ENCODE measurements at regions not wholly inside any gene's neighbourhood (a gene's known extent, or its start where the extent isn't known, plus 50 kb on each side); places are given as distances from the start of the nearest gene placed in this dataset.

DNA sequence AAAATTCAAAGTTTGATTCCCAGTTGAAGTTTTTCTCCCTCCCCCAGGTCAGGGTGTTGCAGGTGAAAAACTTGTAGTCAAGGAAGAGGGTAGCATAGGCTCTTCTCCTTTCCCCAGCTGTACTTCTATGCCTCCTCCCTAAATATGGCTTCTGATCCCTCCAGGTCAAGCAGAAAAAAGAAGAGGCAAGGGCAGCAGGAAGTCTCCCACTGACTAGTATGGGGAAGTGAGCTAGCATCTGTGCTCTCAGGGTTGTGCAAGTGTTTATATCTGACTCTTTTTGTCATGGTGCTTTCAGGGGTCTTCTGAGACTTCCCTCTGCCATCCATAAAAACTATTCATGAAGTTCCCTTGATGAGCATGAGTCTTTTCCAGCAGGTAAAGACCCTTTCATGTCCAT lies 76.0 kb downstream of the ATPSCKMT start:
- H3K4me3 ChIP-seq (ENCODE audit: control insufficient read depth, low read depth, low read length), result no peak overlapping the region
- no peak for DNase-seq (ENCODE audit: low read depth)
- no peak for TF ChIP-seq CTCF (IDR thresholded peaks at IDR 0.05; ENCODE audit: control insufficient read depth, insufficient read depth, low read depth, low read length, missing control alignments)

DNA sequence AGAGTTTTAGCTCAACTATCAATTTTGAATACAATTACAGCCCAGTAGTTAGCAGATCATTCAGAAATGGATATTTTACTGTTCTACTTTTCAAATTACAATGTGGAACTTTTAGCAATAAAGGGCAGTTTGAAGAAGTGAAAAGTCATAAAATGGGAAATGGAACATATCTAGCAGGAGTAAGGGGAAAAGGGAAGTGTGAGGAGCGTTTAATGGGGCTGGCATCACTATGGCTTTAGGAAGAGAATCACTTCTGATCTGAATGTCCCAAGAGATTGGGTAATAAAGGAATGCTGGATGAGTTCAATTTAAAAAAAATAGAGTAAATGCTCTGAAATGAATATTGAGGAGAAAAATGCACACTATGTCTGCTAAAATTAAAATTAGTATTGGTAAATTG lies 77.4 kb downstream of the ATPSCKMT start:
- H3K4me3 ChIP-seq (ENCODE audit: control insufficient read depth, low read depth, low read length), result no peak overlapping the region
- DNase-seq (ENCODE audit: low read depth), result no peak
- no peak for TF ChIP-seq CTCF (IDR thresholded peaks at IDR 0.05; ENCODE audit: control insufficient read depth, insufficient read depth, low read depth, low read length, missing control alignments)

GRCh38 chr5:10169359-10169758 lies 80.3 kb downstream of the ATPSCKMT start:
- no peak for DNase-seq (ENCODE audit: low read depth)
- no peak overlapping the region for H3K4me3 ChIP-seq (ENCODE audit: control insufficient read depth, low read depth, low read length)
- TF ChIP-seq CTCF (IDR thresholded peaks at IDR 0.05; ENCODE audit: control insufficient read depth, insufficient read depth, low read depth, low read length, missing control alignments), result no peak

DNA sequence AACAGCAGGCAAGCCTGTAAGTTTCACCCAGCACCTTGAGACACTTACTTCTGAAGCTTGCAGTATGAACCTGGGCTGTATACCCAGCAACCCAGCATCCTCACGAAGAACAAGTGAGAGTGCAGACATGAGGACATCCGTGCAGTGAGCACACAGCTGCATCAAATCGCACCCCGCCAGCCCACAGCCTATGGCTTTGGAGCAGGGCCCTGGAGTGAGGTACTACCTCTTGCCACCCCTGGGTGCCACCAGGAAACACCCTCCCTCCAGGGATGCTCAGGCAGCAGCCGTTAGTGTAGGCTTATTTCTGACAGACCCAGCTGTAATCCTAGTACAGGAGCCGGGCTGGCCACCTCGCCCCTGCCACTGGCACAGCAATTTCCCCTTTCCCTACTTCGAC lies 81.4 kb downstream of the ATPSCKMT start:
- TF ChIP-seq CTCF (IDR thresholded peaks at IDR 0.05; ENCODE audit: control insufficient read depth, insufficient read depth, low read depth, low read length, missing control alignments), result no peak
- no peak for DNase-seq (ENCODE audit: low read depth)
- H3K4me3 ChIP-seq (ENCODE audit: control insufficient read depth, low read depth, low read length), result no peak overlapping the region

- H3K4me3 ChIP-seq (ENCODE audit: control insufficient read depth, low read depth, low read length), result no peak overlapping the region
- TF ChIP-seq CTCF (IDR thresholded peaks at IDR 0.05; ENCODE audit: control insufficient read depth, insufficient read depth, low read depth, low read length, missing control alignments), result no peak
- no peak for DNase-seq (ENCODE audit: low read depth)
Measured at GRCh38 chr5:10167806-10168205, 81.9 kb downstream of the ATPSCKMT start.

GRCh38 chr5:10166392-10166791 lies 83.3 kb downstream of the ATPSCKMT start:
- H3K4me3 ChIP-seq (ENCODE audit: control insufficient read depth, low read depth, low read length), result no peak overlapping the region
- TF ChIP-seq CTCF (IDR thresholded peaks at IDR 0.05; ENCODE audit: control insufficient read depth, insufficient read depth, low read depth, low read length, missing control alignments), result no peak
- DNase-seq (ENCODE audit: low read depth), result no peak

GRCh38 chr5:10162468-10162867 lies 87.2 kb downstream of the ATPSCKMT start:
- TF ChIP-seq CTCF (IDR thresholded peaks at IDR 0.05; ENCODE audit: control insufficient read depth, insufficient read depth, low read depth, low read length, missing control alignments), result no peak
- DNase-seq (ENCODE audit: low read depth), result no peak
- no peak overlapping the region for H3K4me3 ChIP-seq (ENCODE audit: control insufficient read depth, low read depth, low read length)
